ENCODE measurements at regions not wholly inside any gene's neighbourhood (a gene's known extent, or its start where the extent isn't known, plus 50 kb on each side); places are given as distances from the start of the nearest gene placed in this dataset.

GRCh38 chr11:32039149-32039548, 51.7 kb upstream of the RCN1 start:
- DNase-seq, result no peak

GRCh38 chr11:32034680-32035079, 56.2 kb upstream of the RCN1 start:
- DNase-seq, result no peak

GRCh38 chr11:32034149-32034548, 56.7 kb upstream of the RCN1 start:
- DNase-seq, result no peak

- DNase-seq, result no peak
These were observed 57.4 kb upstream of the RCN1 start for GRCh38 chr11:32033491-32033890.

- DNase-seq, result no peak
These were observed 57.8 kb upstream of the RCN1 start for GRCh38 chr11:32033067-32033466.

GRCh38 chr11:32032478-32032877, 58.4 kb upstream of the RCN1 start:
- DNase-seq, result no peak

GRCh38 chr11:32032052-32032451, 58.8 kb upstream of the RCN1 start:
- no peak for DNase-seq

- no peak for DNase-seq
These were observed 59.9 kb upstream of the RCN1 start for GRCh38 chr11:32030875-32031503.

GRCh38 chr11:32029721-32030120, 61.2 kb upstream of the RCN1 start:
- DNase-seq, result no peak

GRCh38 chr11:32028201-32028600, 62.7 kb upstream of the RCN1 start:
- DNase-seq, result no peak

- no peak for DNase-seq
These were observed 64.1 kb upstream of the RCN1 start for GRCh38 chr11:32026766-32027165.

GRCh38 chr11:32024948-32025347, 65.9 kb upstream of the RCN1 start:
- DNase-seq, result no peak

GRCh38 chr11:32023370-32024305, 67.2 kb upstream of the RCN1 start:
- no peak for DNase-seq

GRCh38 chr11:32018672-32019071, 72.2 kb upstream of the RCN1 start:
- DNase-seq, result no peak

GRCh38 chr11:32016111-32016510, 74.8 kb upstream of the RCN1 start:
- DNase-seq, result no peak

- peak; percentile 92 for DNase-seq
These were observed 75.4 kb upstream of the RCN1 start for GRCh38 chr11:32015427-32015826.

GRCh38 chr11:32013603-32014002, 77.3 kb upstream of the RCN1 start:
- DNase-seq, result no peak

- DNase-seq, result no peak
These were observed 78.8 kb upstream of the RCN1 start for GRCh38 chr11:32012049-32012448.

- DNase-seq, result no peak
These were observed 81.9 kb upstream of the RCN1 start for GRCh38 chr11:32008880-32009551.

GRCh38 chr11:32006799-32007388, 84.0 kb upstream of the RCN1 start:
- DNase-seq, result peak; percentile 54

GRCh38 chr11:32005786-32006416, 85.0 kb upstream of the RCN1 start:
- DNase-seq, result no peak

GRCh38 chr11:32003335-32003734, 87.5 kb upstream of the RCN1 start:
- DNase-seq, result no peak

- DNase-seq, result no peak
These were observed 88.6 kb upstream of the RCN1 start for GRCh38 chr11:32002311-32002710.

Data from NCI-H1105 treated with DMSO at 0.1 percent for 48 hours (cell line).